ENCODE measurements at regions not wholly inside any gene's neighbourhood (a gene's known extent, or its start where the extent isn't known, plus 50 kb on each side); places are given as distances from the start of the nearest gene placed in this dataset.

- H3K4me3 Mint-ChIP-seq (ENCODE audit: unreplicated experiment) = no peak overlapping the region
- no peak for TF ChIP-seq CTCF (IDR thresholded peaks at IDR 0.05)
- H3K27ac Mint-ChIP-seq (ENCODE audit: unreplicated experiment) = no peak overlapping the region
- peaks cover 15% of the 10 kb centered on the region for H3K4me1 Mint-ChIP-seq (ENCODE audit: unreplicated experiment)
- no peaks in the 10 kb centered on the region for H3K36me3 Mint-ChIP-seq (ENCODE audit: unreplicated experiment)
- H3K27me3 Mint-ChIP-seq (ENCODE audit: unreplicated experiment) = no peaks in the 10 kb centered on the region
- no peak for DNase-seq (ENCODE audit: extremely low spot score, unreplicated experiment)
- peaks cover 7% of the 10 kb centered on the region for H3K9me3 Mint-ChIP-seq (ENCODE audit: unreplicated experiment)
Observed at GRCh38 chr11:121932646-121933185, 183.3 kb downstream of the BLID start.

GRCh38 chr11:121931748-121932352 is 184.2 kb downstream of the BLID start:
- H3K4me1 Mint-ChIP-seq (ENCODE audit: unreplicated experiment) = peaks cover 12% of the 10 kb centered on the region
- H3K27ac Mint-ChIP-seq (ENCODE audit: unreplicated experiment) = no peak overlapping the region
- TF ChIP-seq CTCF (IDR thresholded peaks at IDR 0.05) = no peak
- no peaks in the 10 kb centered on the region for H3K36me3 Mint-ChIP-seq (ENCODE audit: unreplicated experiment)
- no peak for DNase-seq (ENCODE audit: extremely low spot score, unreplicated experiment)
- H3K9me3 Mint-ChIP-seq (ENCODE audit: unreplicated experiment) = peaks cover 7% of the 10 kb centered on the region
- H3K27me3 Mint-ChIP-seq (ENCODE audit: unreplicated experiment) = no peaks in the 10 kb centered on the region
- no peak overlapping the region for H3K4me3 Mint-ChIP-seq (ENCODE audit: unreplicated experiment)

GRCh38 chr11:121931121-121931520 is 184.9 kb downstream of the BLID start:
- no peaks in the 10 kb centered on the region for H3K27me3 Mint-ChIP-seq (ENCODE audit: unreplicated experiment)
- H3K9me3 Mint-ChIP-seq (ENCODE audit: unreplicated experiment) = peaks cover 7% of the 10 kb centered on the region
- H3K27ac Mint-ChIP-seq (ENCODE audit: unreplicated experiment) = no peak overlapping the region
- no peak for TF ChIP-seq CTCF (IDR thresholded peaks at IDR 0.05)
- H3K4me1 Mint-ChIP-seq (ENCODE audit: unreplicated experiment) = peaks cover 7% of the 10 kb centered on the region
- no peak for DNase-seq (ENCODE audit: extremely low spot score, unreplicated experiment)
- H3K4me3 Mint-ChIP-seq (ENCODE audit: unreplicated experiment) = no peak overlapping the region
- no peaks in the 10 kb centered on the region for H3K36me3 Mint-ChIP-seq (ENCODE audit: unreplicated experiment)

GRCh38 chr11:121930004-121930965 is 185.7 kb downstream of the BLID start:
- DNase-seq (ENCODE audit: extremely low spot score, unreplicated experiment) = no peak
- no peak for TF ChIP-seq CTCF (IDR thresholded peaks at IDR 0.05)
- Mint-ChIP-seq H3K4me1 (ENCODE audit: unreplicated experiment) (peaks cover 7% of the 10 kb centered on the region), H3K4me3 (ENCODE audit: unreplicated experiment) (no peak overlapping the region), H3K27me3 (ENCODE audit: unreplicated experiment) (no peaks in the 10 kb centered on the region), H3K9me3 (ENCODE audit: unreplicated experiment) (peaks cover 6% of the 10 kb centered on the region), H3K36me3 (ENCODE audit: unreplicated experiment) (no peaks in the 10 kb centered on the region), H3K27ac (ENCODE audit: unreplicated experiment) (no peak overlapping the region)

- Mint-ChIP-seq H3K36me3 (ENCODE audit: unreplicated experiment) (no peaks in the 10 kb centered on the region), H3K27ac (ENCODE audit: unreplicated experiment) (no peak overlapping the region)
Observed at GRCh38 chr11:121929581-121929980, 186.4 kb downstream of the BLID start.

More at GRCh38 chr11:121929581-121929980, 186.4 kb downstream of the BLID start:
- peaks cover 7% of the 10 kb centered on the region for H3K4me1 Mint-ChIP-seq (ENCODE audit: unreplicated experiment)
- H3K27me3 Mint-ChIP-seq (ENCODE audit: unreplicated experiment) = no peaks in the 10 kb centered on the region
- no peak overlapping the region for H3K4me3 Mint-ChIP-seq (ENCODE audit: unreplicated experiment)
- no peak for TF ChIP-seq CTCF (IDR thresholded peaks at IDR 0.05)
- H3K9me3 Mint-ChIP-seq (ENCODE audit: unreplicated experiment) = no peaks in the 10 kb centered on the region
- no peak for DNase-seq (ENCODE audit: extremely low spot score, unreplicated experiment)
